GM13977 (cell line): ENCODE measurements at regions not wholly inside any gene's neighbourhood (a gene's known extent, or its start where the extent isn't known, plus 50 kb on each side); places are given as distances from the start of the nearest gene placed in this dataset.
"Not testable (repeated sequence)": the region's sequence is repeated elsewhere in the genome, so short reads cannot be mapped to it uniquely, and the experiment has no call there.

Source experiments
- DNase-seq: peaks from one replicate; pipeline ENCODE4 v3.0.0; 2012; ENCODE audit warnings: low spot score
- CTCF ChIP-seq: IDR thresholded peaks from 2 replicates; pipeline ENCODE4 v1.5.1; 2012; ENCODE audit warnings: mild to moderate bottlenecking, control low read depth; ENCODE audit not compliant: insufficient read depth; ENCODE audit errors: extremely low read depth, missing control alignments
- in situ Hi-C: fragments of 300-500 bp; cut with MboI; formaldehyde crosslinking; loops from one replicate; pipeline ENCODE4 v1.12.0; 2022; ENCODE audit warnings: low sequenced_read_pairs, low pct_unique_long_range_greater_than_20kb, mixed read lengths, inconsistent platforms; ENCODE audit not compliant: unreplicated experiment

GRCh38 chr12:89154743-89155499 is 197.4 kb downstream of the DUSP6 start:
- DNase-seq: no peak
- TF ChIP-seq CTCF: no peak
- in situ Hi-C loops: no loop called here

DNA sequence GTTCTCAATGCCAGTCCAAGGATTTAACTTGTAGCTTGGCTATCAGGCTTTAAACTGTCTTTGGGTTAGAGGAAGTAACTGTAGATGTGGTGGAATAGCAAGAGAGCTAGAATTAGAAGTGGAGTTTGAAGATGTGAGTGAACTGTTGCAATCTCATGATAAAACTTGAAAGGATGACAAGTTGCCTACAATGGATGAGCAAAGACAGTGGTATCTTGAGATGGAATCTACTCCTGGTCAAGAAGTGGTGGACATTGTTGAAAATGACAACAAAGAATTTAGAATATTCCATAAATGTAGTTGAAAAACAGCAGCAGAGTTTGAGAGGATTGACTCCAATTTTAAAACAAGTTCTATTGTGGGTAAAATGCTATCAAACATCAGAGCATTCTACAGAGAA is 199.0 kb downstream of the DUSP6 start:
- TF ChIP-seq CTCF: no peak
- in situ Hi-C loops: no loop called here
- DNase-seq: no peak

GRCh38 chr12:89151536-89151935 is 200.8 kb downstream of the DUSP6 start:
- in situ Hi-C loops: no loop called here
- DNase-seq: no peak
- TF ChIP-seq CTCF: no peak

DNA sequence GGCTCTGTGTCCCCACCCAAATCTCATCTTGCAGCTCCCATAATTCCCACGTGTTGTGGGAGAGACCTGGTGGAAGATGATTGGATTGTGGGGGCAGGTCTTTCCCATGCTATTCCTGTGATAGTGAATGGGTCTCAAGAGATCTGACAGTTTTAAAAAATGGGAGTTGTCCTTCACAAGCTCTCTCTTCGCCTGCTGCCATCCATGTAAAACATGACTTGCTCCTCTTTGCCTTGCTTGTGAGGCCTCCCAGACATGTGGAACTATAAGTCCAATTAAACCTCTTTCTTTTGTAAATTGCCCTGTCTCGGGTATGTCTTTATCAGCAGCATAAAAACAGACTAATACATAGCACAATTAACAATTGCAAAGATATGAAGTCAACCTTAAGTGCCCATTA is 201.5 kb downstream of the DUSP6 start:
- in situ Hi-C loops: not testable (repeated sequence)

GRCh38 chr12:89140602-89141238 is 211.6 kb downstream of the DUSP6 start:
- no peak for DNase-seq
- TF ChIP-seq CTCF: no peak
- in situ Hi-C loops: no loop called here

More for the DNA sequence above, 201.5 kb downstream of the DUSP6 start:
- DNase-seq: not testable (repeated sequence)

DNA sequence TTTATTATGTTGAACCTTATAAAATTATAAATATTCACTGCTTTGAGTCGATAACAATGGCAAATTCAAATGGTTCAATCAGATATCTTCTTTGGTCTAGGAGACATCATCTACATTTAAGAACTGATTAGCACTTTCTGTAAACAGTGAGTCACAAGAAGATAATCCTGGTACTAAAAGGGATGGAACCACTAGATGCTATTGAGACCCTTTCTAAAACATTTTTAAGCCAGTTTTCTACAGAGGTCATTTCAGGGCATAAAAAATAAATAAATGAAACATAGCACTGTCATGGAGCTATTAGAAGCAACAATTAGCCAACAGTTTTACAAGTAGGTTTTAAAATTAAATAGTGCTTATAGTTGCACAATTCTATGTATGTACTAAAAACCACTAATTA is 212.2 kb downstream of the DUSP6 start:
- no peak for DNase-seq
- in situ Hi-C loops: no loop called here
- TF ChIP-seq CTCF: no peak

DNA sequence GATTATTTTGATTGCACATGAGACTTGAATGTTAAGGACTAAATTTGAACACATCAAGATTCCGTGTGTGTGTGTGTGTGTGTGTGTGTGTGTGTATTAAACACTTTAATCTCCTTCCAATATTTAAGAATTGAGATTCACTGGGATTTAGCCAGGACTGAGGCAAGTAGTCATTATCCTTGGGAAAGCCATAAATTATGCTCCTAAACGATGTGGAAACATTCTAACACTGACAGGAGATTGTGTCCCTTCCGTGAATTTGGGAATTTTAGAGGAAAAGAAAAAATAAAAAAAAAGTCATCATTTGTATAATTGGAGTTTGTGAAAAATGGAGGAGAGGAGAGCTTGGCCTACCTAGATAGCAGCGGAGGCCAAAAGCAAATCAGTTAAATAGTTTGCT is 212.9 kb downstream of the DUSP6 start:
- DNase-seq: no peak
- in situ Hi-C loops: no loop called here
- TF ChIP-seq CTCF: no peak
